ENCODE measurements at regions not wholly inside any gene's neighbourhood (a gene's known extent, or its start where the extent isn't known, plus 50 kb on each side); places are given as distances from the start of the nearest gene placed in this dataset.

- TF ChIP-seq CTCF (IDR thresholded peaks at IDR 0.05), result no peak
- DNase-seq, result no peak
These were observed 53.8 kb upstream of the LNX1 start for GRCh38 chr4:53645108-53645507.

DNA sequence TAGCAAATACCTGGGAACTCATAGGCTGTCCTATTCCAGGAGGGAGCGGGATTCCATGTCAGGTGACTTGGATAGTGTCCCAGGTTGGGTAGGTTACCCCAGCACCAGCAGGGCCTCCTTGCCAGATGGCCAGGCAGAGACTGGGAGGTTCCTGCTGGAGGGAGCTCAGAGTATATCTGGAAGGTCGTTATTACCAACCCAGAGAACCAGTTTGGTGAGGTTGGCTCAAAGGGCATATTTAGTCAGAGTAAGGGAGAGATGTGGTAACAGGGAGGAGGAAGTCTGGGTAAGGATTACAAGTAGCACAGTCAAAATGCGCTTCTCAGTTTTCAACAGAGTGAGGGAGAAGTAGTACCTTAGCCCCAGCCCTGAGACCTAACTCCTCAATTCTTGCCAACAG lies 53.3 kb upstream of the LNX1 start:
- no peak for TF ChIP-seq CTCF (IDR thresholded peaks at IDR 0.05)
- Histone ChIP-seq H3K9me3 (no peaks in the 10 kb centered on the region), H3K4me3 (no peak overlapping the region), H3K36me3 (no peaks in the 10 kb centered on the region), H3K27me3 (no peaks in the 10 kb centered on the region), H3K4me1 (peaks cover 0 to 16% (median 4%) of the 10 kb centered on the region in 4 donors), H3K27ac (no peak overlapping the region)
- intact Hi-C loops (cut with DNase I; ENCODE audit: low total_unique reads), result no loop called here
- DNase-seq, result no peak

More at GRCh38 chr4:53645108-53645507, 53.8 kb upstream of the LNX1 start:
- H3K9me3 ChIP-seq, result no peaks in the 10 kb centered on the region
- peaks cover 0 to 14% (median 4%) of the 10 kb centered on the region in 4 donors for H3K4me1 ChIP-seq
- no peaks in the 10 kb centered on the region for H3K36me3 ChIP-seq
- H3K4me3 ChIP-seq, result no peak overlapping the region
- H3K27me3 ChIP-seq, result no peaks in the 10 kb centered on the region
- no peak overlapping the region for H3K27ac ChIP-seq
- intact Hi-C loops (cut with DNase I; ENCODE audit: low total_unique reads), result no loop called here
